GM19035 (cell line): ENCODE measurements at regions not wholly inside any gene's neighbourhood (a gene's known extent, or its start where the extent isn't known, plus 50 kb on each side); places are given as distances from the start of the nearest gene placed in this dataset.
"Not testable (repeated sequence)": the region's sequence is repeated elsewhere in the genome, so short reads cannot be mapped to it uniquely, and the experiment has no call there.

Source experiments
- ATAC-seq: cut with Tn5 transposase; IDR thresholded peaks from one replicate; pipeline ENCODE4 v1.9.1; 2021; ENCODE audit not compliant: unreplicated experiment

DNA sequence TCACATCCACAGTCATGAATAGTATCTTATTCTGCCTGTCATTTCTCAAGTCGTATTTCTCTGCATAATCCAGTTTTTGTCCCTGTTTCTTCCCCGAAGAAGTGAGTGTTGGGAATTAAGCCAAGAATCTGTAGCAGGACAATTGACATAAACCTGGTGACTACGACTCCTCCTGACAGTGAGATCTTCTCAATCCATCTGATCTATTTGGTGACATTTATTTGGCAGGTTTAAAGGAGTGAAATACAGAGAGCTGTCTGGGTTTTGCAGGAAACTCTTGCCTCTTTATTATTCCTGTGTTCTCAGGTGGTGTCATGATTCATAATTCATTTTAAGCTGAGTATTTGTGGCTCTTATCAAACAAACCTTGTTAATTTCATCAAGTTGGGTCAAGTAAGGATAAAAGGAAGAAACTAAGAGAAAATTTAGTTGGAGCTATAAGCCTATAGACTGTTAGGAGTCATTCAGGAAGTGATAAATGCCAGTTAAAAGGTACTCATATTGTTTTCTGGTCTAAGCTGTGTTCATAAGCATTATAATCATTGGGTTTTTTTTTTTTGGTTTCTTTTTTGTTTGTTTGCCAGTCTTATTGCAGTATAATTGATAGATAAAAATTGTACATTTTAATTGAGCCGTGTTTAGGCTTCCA, 95.9 kb upstream of the PCSK1 start:
- no peak for ATAC-seq

DNA sequence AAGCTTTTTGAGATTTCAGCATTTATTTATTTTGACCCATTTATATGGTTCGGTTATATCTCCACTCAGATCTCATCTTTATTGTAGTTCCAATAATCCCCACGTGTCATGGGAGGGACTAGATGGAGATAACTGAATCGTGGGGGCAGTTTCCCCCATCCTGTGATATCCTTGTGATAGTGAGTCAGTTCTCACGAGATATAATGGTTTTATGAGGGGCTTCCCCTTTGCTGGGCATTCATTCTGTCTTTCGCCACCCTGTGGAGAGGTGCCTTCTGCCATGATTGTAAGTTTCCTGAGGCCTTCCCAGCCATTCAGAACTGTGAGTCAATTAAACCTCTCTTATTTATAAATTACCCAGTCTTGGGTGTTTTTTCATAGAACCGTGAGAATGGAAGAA, 96.5 kb upstream of the PCSK1 start:
- ATAC-seq = no peak

DNA sequence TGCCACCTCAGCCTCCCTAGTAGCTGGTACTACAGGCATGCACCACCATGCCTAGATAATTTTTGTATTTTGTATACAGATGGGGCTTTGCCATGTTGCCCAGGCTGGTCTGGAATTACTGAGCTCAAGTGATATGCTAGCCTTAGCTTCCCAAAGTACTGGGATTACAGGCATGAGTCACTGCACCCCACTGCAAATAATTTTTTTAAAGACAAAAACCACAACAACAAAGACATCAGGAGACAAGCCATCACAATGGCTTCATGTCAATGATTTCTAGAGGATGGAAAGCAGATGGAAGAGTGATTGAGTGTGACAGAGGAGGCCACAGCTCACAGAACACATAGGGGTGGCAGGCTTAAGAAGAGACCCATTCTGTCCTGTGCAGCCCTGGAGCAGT, 97.9 kb upstream of the PCSK1 start:
- no peak for ATAC-seq

DNA sequence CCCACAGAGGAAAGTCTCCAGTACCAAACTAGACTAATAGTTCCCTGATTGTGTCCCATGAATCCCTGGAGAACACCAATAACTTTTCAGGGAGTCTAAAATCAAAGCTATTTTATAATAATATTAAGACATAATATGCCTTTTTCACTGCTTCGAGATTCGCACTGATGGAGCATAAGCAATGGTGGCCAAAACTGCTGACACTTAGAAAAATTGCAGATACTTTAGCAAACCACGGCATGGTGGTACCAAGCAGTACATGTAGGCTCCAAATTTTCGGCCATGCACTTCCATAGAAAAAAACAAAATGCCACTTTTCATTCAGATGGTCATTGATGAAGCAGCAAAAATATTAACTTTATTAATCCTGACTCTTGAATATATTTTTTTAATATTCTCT, 100.3 kb upstream of the PCSK1 start:
- ATAC-seq = no peak

DNA sequence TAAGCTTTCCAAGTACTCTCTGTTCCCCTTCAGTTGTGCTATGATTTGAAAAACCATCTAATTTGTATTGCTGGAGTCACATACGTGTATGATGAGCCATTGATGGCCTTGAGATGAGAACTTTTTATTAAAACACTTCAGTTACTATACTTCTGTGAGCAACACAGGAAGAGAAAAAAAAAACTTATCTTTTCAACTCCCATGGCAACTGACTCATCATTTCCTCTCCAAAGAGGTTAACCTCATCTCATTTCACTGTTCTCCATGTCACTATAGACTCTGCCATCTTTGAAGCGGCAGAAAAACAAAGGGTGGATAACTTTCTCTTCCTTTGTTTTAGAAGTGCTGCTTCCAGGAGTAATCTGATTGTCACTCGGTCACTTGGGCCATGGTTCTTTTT, 104.3 kb upstream of the PCSK1 start:
- ATAC-seq = no peak

DNA sequence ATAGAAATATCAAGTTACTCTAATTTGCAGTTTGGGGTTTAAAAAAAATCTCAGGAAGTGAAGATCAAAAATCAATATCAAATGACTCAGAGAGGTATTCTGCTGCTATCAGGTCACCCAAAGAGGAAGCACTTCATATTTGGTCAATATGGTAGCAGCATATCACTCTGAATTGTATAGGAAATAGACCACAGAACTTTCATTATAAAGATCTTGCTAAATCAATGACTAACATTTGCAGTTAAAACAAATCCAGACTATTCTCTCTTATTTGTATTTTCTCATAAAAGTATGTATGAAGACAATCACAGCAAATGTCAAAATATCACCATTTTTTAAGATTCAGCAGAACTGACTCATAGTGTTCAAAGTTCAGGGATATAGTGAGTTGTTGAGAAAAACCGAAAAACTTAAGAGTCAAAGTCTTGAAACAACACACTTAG, 105.8 kb upstream of the PCSK1 start:
- no peak for ATAC-seq

DNA sequence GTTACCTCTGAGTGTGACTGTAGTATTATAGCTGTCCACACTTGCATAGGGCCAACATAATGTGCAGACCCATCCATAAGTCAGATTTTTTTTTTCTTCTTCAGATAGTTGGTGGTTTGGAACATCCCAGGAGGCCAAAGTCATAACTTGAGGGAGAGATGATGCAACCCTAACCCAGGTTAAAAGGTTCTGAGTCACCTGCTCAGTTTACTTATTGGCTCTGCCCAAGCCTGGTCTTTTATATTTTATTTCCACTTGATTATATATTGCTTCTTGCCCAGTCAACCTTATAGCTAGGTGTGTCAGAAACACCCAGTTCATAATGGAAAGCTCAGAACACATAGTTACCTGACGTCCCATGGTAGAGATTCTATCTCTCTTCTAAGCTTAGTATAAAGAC, 113.1 kb upstream of the PCSK1 start:
- ATAC-seq = no peak

DNA sequence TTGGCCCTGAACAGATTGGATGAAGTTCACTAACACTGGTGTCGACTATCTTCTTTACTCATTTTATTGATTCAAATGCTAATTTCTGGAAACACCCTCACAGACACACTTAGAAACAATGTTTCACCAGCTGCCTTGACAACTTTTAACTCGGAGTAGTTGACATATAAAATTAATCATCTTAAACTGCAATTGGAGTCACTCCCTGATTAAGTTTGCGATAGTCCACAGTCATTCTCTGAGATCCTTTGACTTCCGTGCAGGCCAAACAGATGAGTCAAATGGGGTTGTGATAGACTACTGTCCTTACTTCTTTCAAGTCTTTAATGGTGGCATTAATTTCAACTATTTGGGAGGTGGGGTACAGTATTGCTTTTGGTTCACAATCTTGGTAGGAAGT, 114.4 kb upstream of the PCSK1 start:
- no peak for ATAC-seq

DNA sequence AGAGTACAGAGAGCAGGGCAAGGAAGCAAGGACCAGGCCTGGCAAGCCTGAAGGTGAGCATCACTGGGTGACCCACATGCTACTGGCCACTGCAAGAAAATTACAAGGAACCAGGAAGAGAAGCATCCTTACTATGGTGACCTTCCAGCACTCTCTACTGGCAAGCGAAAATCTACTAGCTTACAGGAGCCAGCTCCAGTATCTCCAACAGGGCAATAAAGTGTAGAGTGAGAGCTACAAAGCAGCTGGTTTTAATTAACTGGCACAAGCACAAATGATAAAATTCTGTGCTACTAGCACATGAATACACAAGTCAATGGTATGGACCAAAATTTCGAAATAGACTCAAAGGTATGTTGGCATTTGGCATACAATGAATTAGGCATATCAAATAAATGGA, 113.3 kb upstream of the CAST start:
- ATAC-seq = no peak

DNA sequence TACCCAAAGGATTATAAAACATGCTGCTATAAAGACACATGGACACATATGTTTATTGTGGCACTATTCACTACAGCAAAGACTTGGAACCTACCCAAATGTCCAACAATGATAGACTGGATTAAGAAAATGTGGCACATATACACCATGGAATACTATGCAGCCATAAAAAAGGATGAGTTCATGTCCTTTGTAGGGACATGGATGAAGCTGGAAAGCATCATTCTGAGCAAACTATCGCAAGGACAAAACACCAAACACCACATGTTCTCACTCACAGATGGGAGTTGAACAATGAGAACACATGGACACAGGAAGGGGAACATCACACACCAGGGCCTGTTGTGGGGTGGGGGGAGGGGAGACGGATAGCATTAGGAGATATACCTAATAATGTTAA, 101.3 kb upstream of the CAST start:
- ATAC-seq = not testable (repeated sequence)

DNA sequence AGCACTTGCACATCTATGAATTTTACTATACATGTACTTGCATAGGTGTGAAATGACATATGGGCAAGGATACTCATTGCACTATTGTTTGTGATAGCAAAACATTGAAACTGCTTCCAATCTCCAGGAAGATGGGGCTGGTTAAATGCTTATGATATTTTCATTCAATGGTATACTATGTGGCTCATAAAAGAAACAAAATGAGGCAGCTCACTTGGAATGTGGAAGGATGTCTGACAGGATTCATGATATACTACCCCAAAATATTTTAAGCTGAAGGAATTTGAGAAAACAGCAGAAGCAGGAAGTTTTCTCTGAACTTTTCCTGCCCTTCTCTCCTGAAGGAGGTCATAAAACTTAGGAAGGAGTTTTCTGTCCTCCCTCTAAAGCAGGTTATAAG, 99.6 kb upstream of the CAST start:
- no peak for ATAC-seq

DNA sequence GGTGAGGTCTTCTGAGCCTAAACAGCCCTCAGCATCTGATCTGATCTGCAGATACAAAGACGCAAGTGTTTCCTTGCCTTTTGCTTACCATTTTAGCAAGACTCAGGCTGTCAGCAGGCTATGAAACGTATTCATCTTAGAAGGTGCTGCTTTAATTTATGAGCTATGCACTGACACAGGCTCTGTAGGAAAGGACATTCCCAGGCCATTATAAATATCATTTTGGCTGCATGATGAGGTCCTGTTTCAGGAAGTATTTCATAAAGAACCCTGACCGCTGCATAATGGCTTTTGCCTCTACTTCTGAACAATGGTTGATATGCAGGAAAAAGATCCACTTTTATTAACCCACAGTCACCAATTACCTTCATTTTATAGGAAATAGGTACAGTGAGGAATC, 98.4 kb upstream of the CAST start:
- ATAC-seq = no peak

DNA sequence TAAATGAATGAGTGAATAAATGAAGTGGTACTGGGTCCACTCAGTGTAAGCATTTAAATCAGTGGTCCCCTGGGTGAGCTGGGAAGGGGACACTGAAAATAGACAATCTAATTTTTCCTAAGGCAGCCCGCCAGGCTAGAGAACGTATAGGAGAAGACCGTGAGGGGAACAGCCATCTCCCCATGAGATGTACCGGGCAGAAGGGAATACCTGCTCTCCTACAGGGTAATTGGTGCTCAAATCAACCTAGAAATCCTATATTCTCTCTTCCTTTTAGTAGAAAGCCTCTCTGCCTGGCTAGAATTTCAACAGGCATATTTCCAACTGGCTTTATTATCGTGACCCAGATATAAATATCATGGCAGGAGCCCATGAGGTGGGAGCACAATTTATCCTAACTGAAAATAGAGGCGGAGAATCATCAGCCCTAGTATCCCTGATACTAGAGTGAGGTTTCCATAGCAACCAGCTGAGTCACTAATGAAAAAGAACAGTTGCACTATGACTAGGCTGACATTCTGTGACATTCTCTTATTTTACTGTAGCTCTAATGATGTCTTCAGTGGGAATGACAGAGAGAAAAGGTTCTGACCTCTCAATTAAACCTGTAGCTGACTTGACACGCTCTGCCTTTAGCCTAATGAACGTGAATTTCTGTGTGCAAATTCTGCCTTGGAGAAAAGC, 96.5 kb upstream of the CAST start:
- peak; percentile 68 for ATAC-seq

DNA sequence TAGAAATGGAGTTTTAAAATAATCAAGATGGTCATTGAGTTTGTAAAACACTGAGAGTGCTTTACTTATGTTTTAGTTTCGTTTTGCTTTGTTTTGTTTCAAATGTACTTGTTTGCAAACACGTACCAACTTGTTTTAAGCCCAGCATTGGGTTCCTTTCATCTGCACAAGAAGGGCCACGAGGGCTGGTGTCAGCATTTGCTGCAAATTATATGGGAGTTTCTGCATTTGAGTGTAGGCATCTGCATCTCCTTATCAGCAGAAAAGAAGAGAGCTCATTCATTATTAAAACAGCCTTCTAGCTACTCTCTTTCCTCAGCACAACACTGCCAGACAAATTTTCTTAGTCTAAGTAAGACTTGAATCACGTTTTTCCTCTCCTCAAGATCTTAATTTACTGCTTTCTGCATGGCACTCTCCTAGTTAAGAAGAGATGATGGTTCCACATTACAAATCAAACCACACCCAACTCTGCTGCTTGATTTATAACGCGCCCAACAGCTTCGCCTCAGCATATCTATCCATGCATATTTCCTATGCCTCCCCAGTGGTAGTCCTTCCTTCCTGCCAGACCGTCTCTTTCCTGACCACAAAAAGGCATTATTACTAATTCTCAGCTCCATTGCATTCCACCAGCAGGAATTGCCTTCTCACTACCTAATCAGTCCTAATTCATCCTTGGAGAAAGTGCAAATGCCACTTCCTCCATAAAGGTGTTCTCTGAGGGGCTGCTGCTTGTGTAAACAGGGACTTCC, 95.2 kb upstream of the CAST start:
- ATAC-seq = peak; percentile 56

DNA sequence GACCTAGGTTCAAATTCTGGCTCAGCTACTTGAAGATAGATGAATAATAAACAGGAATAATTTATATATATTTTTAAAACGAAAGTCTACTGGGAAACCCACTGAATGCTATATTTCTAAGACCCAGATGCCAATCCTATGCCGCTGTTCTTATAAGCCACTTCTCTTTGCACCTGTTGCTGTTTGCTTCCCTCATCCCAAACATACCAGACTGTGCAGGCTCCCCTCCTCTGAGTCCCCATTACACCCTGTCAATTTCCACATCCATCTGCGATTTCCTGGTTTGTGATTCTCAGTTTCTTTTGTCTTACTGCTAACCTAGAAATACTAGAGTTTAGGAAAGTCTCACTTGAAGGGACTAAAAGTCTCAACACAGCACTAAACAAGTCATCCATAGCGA, 92.8 kb upstream of the CAST start:
- no peak for ATAC-seq

DNA sequence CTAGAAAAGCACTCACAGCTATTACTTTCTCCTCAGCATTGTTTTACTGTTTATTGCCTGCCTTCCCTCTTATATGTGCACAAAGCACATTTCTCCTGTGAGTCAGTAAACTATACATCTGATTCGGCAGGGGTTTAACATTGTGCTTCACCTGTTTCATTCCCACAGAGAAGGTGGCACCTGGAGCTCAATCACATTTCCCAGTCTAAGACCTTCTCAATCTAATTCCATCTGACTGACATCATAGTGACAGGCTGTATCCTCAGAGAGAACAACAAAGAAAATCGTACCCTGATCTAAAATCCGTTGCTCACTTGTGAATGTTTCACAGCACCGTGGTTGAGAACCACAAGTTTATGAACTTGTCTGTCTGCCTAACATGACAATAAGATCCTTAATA, 92.4 kb upstream of the CAST start:
- ATAC-seq = no peak

DNA sequence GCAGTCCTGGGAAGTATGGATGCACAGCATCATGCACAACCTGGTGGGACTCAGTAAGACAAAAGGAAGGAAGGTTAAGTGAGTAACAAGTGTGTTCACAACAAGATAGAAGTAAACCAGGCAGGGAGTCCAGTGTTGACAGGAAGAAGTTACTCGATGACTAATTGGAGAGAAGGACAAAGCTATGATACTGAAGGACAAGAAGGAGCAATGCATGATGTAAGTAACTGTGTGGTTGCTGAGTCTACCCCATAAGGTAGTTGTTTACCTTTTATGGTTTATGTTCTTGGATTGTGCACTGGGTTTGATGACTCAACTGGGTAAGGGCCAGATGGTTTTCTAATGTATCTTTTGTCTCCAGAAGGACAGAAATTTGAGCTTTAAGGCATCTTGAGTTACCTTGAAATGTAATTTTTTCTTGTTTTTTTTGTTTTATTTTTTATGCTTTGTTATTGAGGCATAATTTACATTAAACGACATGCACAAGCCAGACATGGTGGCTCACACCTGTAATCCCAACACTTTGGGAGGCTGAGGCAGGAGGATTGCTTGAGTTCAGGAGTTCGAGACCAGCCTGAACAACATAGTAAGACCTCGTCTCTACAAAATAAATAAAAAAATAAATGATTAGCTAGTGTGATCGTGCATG, 89.2 kb upstream of the CAST start:
- ATAC-seq = no peak

DNA sequence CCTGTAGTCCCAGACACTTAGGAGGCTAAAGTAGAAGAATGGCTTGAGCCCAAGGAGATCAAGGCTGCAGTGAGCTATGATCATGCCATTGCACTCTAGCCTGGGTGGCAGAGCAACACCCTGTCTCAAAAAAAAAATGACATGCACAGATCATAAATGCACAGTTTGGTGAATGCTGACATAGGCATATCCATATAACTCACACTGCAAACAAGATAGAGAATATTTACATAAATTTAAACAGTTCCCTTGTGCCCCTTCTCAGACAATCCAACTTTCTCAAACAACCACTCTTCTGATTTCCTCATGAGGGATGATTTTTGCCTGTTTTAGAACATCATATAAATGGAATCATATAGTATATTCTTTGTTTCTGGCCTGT, 88.7 kb upstream of the CAST start:
- ATAC-seq = no peak

DNA sequence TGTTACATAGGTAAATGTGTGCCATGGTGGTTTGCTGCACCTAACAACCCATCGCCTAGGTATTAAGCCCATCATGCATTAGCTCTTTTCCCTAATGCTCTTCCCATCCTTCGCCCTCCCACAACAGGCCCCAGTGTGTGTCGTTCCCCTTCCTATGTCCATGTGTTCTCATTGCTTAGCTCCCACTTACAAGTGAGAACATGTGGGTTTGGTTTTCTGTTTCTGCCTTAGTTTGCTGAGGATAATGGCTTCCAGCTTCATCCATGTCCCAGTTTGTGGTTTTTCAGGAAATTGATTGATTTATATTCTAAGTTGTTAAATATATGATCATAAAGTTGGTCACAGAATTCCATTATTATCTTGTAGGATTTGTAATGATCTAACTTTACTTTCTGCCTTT, 85.3 kb upstream of the CAST start:
- ATAC-seq = no peak

DNA sequence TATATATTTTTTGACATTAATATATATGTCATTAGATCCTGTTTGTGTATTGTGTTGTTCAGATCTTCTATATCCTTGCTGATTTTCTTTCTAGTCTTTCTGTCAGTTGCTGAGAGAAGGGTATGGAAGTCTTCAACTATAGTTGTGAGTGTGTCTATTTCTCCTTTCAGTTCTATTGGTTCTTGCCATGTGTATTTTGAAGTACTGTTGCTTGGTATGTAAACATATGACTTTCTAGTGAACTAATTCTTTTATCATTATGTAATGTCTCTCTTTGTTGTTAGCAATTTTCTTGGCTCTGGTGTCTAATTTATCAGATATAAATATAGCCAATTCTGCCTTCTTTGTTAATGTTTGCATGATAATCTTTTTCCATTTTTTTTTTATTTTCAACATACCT, 84.3 kb upstream of the CAST start:
- ATAC-seq = no peak

DNA sequence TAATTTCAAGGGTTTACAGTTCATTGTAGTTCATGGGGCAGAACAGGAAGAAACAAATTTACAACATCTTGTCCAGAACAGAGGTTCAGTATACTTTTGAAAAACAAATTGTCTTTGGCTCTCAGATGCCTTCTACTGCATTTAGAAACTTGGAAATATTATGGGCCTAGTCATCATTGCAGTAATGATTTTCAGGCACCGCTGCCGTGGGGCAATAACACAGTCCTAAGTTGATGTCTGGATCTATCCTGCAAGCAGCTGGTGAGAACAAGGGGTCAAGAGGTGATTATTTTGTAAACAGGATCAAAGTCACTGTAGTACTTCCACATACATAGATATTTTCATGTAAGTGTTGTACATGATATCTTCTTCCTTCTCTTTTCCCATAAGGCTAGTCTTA, 82.5 kb upstream of the CAST start:
- no peak for ATAC-seq

DNA sequence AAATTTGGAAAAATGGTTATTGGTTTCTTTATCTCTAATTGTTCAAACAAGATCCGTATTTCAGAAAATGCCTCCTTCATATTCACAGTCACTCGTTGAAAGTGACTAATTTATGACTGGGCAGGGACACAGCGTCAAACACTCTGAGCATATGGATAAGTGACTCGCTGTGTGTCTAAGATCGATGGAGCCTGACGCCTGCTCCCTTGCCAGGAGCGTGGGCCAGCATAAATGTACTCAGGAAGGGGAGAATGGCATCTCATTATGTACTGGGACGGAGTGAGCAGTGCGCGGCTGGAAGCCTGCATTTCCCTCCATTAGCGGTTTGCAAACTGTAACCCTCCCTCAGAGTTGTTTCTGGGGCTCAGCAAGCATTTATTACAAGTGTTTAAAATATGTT, 79.8 kb upstream of the CAST start:
- no peak for ATAC-seq
